Amniotic epithelial cell (primary cell): ENCODE measurements at regions not wholly inside any gene's neighbourhood (a gene's known extent, or its start where the extent isn't known, plus 50 kb on each side); places are given as distances from the start of the nearest gene placed in this dataset.
A peak's percentile ranks its signal among the peaks of the same experiment; 100 is the strongest.
"Not testable (repeated sequence)": the region's sequence is repeated elsewhere in the genome, so short reads cannot be mapped to it uniquely, and the experiment has no call there.

Experiments used
- DNase-seq: peaks from one replicate; pipeline ENCODE4 v3.0.0-alpha.2; 2010; ENCODE audit warnings: low read depth

DNA sequence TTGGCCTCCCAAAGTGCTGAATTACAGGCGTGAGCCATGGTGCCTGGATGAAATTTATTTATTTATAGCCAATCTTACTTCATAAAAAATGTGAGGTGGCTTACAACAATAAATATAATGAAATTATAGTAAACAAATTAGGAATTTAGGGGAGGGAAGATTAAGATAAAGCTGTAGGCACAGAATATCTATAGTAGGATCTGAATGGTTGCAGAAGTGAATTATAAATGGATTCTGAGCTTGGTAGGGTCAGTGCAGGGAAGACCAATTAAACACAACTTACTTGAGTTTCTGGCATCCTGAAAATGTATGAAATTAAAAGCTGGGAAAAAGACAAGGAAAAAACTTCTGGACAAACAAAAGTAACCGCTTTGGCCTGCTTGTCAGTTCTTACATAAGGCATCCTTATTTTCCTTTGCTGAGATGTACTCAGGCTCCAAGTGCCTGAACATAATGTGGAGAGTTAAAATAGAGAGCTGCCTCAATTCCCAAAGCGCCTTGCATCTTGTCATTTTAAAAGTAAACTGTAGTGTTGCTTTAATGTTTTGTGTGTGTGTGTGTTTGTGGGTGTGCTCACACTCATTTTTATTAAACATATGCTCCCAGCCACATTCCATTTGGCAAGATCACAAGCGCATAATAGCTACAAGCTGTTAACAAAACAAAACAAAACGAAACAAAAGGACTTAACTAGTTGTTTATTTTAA lies 247.3 kb downstream of the S1PR1 start:
- no peak for DNase-seq

DNA sequence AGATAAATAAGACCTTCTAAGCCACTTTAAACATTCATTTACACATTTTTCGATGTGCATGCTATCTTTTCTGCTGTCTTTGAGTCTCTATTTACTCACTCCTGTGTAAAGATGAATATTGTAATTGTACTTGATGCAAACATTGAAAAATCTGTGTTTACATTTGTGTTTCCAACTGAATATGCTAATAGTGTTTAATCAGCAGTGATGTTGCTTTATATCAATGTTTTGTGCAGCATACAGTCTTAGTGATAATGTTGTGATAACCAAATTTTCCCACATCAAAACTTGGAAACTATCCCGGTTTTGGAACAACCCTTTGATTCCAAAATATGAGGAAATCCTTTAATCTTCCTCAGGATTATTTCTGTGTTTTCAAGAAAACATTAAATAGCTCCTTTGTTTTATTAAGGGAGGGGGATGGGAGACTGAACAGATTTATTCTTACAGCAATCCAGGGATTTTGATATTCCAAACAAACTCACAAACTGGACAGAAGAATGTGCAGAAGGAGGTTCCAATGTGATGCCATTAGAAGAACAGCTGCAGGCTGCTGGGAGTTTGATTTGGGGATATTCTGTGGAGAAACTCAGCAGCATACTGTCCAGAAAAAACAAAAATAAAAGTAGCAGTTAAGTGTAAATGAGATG lies 248.0 kb downstream of the S1PR1 start:
- no peak for DNase-seq

DNA sequence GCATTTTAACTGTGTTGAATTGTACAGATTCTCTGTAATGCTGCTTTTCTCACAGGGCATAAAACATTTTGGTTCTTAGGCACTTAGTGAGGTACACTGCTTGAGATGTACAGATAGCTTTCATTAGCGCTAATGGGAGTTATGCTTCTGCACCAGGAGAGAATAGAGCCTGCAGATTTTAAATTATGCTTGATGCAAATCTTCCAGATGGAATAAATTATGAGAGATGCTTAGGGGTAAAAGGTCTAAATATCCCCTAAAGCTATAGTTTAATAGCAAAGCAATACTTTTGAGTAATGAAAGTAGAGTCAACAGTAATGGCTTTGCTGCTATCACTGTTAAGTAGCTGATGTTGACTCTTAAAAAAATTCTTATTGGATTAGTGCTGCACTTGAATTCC lies 248.9 kb downstream of the S1PR1 start:
- DNase-seq: no peak

DNA sequence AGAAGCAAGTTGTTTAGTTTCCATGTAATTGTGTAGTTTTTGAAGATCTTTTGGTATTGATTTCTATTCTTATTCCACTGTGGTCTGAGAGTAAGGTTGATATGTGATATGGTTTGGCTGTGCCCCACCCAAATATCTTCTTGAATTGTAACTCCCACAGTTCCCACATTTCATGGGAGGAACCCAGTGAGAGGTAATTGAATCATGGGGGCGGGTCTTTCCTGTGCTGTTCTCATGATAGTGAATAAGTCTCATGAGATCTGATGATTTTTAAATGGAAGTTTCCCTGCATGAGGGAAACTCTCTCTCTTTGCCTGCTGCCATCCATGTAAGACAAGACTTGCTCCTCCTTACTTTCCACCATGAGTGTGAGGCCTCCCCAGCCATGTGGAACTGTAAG lies 255.3 kb downstream of the S1PR1 start:
- DNase-seq: not testable (repeated sequence)

DNA sequence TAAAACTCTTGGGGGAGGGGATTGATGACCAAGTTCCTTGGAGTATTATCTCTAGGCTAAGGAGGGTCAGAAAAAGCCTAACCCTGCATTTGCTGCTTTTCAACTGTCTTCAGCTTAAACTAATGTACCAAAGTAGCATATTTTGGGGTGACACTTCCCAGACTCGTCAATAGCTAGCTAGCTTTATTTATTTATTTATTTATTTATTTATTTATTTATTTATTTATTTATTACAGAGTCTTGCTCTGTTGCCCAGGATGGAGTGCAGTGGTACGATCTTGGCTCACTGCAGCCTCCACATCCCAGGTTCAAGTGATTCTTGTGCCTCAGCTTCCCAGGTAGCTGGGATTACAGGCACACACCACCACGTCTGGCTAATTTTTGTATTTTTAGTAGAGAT lies 257.1 kb downstream of the S1PR1 start:
- DNase-seq: not testable (repeated sequence)

DNA sequence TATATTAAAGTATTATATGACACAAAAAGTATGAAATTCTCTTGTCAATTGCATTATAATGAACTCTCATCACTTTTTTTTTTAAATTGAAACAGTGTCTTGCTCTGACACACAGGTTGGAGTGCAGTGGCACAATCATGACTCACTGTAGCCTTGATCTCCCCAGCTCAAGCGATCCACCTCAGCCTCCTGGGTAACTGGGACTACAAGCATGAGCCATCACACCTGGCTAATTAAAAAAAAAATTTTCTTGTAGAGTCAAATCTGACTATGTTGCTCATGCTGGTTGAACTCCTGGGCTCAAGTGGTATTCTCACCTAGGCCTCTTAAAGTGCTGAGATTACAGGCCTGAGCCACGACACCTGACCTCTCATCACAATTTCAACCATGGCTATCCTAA lies 259.3 kb downstream of the S1PR1 start:
- no peak for DNase-seq

DNA sequence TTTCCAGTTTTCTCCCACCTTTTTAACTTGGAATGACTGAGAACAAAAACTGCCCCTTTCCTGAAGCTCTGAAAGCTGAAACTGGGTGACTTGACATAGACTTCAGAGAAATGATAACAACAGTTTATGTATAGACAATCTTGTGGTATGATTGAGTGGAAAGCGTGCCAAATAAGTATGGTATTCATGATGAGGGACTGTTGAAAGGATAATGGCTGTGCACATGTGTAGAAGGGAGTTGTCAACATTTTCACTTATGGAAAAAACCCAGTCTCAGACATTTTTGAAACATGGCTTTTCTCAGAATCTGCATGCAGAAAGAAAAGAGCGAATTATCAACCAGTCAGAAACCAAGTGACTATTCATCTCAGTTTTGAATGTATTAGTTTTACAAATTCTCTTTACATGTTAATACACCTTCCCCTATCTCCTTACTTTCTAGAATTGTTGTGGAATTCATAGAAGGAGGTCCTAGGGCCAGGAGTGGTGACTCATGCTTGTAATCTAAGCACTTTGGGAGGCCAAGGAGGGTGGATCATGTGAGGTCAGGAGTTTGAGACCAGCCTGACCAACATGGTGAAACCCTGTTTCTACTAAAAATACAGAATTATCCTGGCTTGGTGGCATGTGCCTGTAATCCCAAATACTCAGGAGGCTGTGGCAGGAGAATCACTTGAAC lies 261.2 kb downstream of the S1PR1 start:
- DNase-seq: peak; percentile 6

DNA sequence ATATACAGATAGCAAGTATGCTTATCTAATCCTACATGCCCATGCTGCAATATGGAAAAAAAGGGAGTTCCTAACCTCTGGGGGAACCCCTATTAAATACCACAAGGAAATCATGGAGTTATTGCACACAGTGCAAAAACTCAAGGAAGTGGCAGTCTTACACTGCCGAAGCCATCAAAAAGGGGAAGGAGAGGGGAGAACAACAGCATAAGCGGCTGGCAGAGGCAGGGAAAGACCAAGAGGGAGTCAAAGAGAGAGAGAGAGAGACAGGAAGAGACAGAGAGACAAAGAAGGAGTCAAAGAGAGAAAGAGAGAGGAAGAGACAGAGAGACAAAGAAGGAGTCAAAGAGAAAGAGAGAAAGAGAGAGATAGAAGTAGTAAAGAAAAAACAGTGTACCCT lies 267.3 kb downstream of the S1PR1 start:
- not testable (repeated sequence) for DNase-seq

DNA sequence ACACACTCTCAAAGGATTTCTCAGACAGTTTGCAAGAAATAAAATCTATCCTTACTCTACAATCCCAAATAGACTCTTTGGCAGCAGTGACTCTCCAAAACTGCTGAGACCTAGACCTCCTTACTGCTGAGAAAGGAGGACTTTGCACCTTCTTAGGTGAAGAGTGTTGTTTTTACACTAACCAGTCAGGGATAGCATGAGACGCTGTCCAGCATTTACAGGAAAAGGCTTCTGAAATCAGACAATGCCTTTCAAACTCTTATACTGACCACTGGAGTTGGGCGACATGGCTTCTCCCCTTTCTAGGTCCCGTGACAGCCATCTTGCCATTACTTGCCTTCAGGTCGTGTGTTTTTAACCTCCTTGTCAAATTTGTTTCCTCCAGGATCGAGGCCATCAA lies 268.4 kb downstream of the S1PR1 start:
- not testable (repeated sequence) for DNase-seq

DNA sequence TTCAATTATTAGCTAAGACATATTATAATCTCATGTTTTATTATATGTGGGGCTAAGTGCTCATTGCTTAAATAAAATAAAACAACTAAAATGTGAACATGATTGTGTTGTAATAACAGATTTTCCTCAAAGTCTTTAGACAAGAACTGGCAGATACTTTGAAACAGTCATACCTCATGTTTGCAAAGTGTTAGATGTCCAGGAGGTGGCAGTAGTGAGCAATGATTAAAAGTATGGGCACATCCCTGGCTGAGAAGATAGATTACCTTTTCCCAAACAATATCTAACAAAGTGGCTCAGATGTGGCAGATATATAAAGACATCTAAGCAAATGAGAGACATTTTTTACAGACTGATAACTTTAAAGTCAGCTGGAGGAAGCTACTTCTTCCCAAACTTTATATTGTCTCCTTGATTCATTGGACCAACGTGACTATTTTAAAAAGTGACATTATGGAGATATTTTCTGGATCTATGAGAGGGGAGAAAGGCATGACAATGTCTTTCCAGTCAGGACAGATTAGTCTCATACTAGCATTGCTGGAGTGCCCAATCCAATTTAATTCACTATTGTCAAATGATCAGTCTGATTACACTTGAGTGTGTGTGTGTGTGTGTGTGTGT lies 269.8 kb downstream of the S1PR1 start:
- DNase-seq: peak; percentile 24

DNA sequence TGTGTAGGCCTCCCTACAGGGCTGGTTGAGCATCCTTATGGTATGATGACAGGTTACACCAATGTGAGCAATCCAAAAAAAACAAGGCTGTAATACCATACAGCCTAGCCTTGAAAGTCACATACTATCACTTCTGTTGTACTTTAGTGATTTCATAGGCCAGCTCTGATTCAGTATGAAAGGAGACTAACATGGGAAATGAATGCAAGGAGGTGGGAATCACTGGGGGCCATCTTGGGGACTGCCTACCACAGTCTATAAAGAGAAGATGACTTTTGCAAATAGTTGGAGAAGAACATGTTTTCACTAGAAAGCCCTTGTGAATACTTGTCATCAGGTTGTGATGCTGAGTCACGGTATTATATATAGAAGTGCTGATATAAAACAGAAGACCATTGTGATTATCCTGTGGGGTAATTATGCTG lies 270.7 kb downstream of the S1PR1 start:
- no peak for DNase-seq

DNA sequence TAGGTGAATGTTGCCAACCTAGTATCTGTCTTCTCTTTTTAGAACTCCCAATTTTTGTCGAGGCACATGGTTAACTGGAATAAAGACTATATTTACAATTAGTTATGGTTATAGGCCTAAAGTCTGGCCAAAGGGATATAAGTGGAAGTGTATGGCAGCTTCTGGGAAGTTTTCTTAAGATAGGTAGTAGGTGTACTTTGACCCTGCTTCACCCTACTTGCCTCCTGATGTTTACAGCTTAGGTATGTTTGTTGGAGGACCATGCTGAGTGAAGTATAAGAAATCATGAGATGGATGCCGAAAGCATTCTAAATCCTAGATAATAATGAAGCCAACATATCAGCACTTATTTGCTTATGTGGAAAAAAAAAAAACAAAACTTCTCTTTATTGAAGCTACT lies 272.1 kb downstream of the S1PR1 start:
- no peak for DNase-seq

DNA sequence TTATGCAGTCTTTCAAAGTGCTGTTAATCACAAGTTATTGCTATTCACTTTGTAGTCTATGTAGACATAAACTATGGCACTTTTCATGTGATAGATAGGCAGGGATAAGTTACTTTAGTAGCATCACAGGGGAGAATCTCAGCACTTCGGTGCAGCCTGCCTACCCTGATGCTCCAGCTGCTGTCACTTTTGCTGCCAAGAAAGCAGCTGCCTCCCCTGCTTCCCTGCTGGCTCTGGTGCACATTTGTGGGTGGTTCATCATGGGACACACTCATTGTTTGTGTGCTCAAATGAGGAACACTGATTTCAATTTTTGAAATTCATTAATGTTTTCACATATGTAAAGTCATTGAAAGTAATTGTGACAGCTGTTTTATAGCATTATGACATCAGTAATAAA lies 272.6 kb downstream of the S1PR1 start:
- no peak for DNase-seq

DNA sequence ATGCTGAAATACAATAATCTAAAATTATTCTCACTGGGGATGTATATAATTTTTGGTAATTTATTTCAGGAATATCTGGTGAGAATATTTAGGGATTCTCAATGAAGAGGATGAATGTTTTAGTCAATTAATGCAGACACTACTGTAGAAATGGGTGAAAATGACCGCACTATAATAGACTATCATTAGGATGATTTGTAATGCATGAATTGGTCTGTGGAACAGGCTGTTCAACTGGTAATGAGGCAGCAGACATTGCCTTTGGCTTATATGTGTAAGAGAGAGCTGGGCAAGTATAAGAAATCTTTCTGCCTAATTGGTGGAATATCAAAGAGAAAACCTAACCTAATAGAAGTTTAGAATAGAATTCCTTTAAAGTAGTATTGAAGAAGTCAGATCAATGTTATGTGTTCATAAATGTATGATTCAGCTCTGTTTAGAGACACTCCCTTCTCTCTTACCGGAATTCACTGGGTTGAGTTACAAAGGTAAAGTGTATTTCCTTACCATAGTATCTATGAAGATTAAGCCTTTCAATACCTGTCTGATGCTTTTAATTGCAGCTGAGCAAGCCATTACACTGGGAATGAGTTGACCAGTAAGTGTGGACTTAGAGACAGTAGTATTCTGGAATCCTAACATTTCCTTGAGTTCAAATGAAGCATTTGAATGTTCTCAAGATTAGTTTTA lies 274.5 kb downstream of the S1PR1 start:
- no peak for DNase-seq

DNA sequence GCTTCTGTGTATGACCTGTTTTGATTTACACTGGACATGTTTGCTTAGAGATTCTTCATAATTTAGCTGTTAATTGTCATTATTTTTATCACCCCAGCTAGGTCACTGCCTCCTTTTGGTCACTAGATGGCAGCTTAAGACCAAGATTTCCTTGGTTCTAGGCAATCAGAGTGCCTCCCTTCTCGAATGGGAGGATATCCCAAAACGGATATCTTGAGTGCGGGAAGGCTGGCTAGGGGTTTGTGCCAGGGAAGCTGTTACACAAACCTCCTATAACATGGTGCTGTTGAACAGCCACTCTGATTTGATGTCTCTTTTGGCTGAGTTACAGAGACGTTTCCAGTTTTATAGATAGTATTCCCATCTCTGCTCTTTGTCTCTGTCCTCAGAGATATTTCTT lies 283.5 kb downstream of the S1PR1 start:
- peak; percentile 31 for DNase-seq

DNA sequence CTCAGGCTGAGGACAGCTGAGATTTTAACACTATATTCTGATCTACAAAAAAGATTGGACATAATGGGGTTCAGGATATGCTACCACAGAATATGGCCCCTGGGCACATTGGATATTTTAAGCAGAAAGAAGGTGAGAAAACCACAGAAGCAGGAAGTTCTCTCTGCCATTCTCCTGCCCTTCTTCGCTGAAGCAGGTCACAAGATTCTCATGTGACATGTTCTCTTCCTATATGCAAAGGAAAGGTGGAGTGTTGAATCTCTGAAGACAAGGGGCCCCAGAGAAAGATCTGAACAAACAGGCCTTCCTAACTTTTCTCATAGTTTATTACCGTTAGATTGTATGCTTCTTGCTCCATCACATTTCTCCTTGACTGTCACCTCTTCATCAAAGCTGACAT lies 285.7 kb downstream of the S1PR1 start:
- DNase-seq: no peak

DNA sequence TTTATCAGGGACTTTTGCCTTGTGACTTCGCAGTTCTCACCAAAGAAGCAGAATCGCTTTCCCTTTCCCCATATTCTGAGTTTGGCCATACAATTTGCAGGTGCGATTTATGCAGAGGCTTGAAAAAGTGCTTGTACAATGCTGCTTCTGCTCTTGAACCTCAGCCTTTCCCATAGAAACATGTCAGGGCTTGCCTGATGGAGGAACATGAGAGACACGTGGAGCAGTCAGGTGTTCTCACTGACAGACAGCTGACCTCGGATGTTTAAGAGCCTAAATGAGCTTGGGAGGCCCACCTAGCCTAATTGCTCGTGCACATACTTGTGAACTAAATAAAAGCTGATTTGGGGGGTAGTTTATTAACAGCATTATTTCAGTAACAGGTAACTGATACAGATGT lies 290.0 kb downstream of the S1PR1 start:
- DNase-seq: no peak

DNA sequence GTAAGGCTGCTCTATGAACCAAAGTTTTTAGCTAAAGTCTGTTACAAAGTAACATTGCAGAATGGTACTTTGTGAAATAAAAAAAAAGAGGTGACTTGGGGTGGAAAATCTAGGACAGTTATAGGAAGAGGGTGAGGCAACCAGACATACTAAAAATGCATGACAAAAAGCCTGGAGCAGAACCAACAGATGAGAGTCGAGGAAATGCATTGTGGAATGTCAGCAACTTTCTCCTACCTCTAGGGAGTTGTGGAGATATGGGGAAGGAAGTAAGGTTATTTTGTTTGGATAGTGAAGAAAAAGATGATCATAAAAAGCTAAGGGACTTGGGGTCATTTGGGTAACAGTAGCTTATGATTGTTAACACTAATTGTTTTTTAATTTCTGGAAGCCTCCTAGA lies 295.6 kb downstream of the S1PR1 start:
- DNase-seq: no peak

DNA sequence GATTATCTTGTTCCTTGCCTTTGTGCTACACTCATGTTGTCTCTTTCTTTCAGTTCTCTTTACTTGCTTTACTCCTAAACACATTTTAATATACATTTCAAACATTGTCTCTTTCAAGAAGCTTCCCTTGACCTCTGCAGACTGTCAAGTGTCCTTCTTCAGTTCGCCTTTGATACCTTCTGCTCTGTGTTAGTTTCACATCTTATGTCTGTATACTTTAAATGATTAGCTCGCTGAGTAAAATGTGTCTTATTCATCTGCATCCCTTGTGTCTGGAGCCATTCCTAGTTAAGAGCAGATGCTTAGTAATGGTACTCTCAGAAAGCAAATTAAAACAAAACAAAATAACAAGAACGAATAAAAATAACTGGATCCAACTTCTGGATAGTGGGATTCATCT lies 303.3 kb downstream of the S1PR1 start:
- DNase-seq: no peak

DNA sequence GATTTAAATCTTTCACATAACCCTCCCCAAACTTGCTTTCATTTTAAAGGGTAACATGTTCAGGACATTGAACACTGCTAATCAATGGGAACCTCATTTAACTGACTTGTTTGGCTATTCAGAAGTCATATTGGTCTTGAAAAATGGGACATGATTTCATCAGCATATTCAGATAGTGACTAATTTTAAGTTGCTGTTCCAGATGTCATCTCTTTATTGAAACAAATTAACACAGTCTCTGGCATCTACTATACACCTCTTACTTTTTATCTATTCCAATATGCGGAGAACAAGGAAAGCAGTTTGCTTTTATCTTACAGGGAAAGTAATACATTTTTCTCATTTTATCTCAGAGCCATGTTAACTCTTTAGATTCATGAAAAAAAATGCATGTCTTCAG lies 310.1 kb downstream of the S1PR1 start:
- DNase-seq: no peak

DNA sequence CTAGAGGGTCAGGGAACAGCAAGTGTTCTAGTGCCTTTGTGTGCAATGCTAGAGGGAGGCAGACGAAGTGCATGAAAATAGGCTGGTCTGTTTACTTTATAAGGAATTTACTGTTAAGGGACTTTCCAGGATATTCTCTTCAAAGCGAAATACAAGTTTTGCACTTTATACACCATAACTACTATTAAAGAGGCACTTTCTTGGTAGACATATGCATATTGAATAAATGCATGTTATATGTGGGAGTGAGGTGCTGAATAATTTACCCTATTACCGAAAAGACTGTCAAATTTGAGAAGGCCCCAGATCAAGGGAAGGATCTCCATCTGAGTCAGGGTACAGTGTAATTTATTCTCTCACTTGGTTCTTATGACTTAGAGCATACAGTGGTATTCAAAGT lies 310.5 kb downstream of the S1PR1 start:
- DNase-seq: no peak

DNA sequence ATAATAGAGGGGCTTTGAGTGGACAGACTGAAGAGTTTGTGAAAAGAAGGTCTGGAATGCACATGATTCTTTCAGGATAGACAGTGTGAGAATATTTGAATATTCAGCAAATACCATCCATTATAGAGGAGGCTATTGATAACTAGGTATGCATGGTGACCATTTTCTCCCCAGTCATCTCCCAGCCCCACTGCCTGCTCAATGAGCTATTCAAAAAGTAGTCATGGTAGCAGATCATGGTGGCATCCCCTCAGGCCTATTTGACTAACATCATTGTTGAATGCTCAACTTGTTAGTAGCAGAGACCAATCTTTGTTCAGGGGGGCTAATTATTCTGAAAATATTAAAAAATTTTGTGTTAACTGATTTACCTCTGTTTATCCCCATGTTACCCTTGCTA lies 311.6 kb downstream of the S1PR1 start:
- DNase-seq: no peak
